Stomach (tissue), 4 donors: ENCODE measurements at regions not wholly inside any gene's neighbourhood (a gene's known extent, or its start where the extent isn't known, plus 50 kb on each side); places are given as distances from the start of the nearest gene placed in this dataset.

ENCODE experiments used
- POLR2A ChIP-seq, 4 donors: fragments of 450-650 bp; IDR thresholded peaks; one replicate each; pipeline ENCODE4 v1.6.1; 2016; ENCODE audit warnings: antibody characterized with exemption in 4 of 4, control low read depth in 2 of 4, mild to moderate bottlenecking in 1 of 4, moderate library complexity in 1 of 4
- POLR2AphosphoS5 ChIP-seq, 3 donors: sonication (generic); formaldehyde crosslinking; IDR thresholded peaks; one replicate each; pipeline ENCODE4 v1.6.1; 2016; ENCODE audit warnings: antibody characterized with exemption in 3 of 3
- TF ChIP-seq, protein P1 (sequence below), 7 experiments: fragments of 450-650 bp in 4 of 7; fragments of 200-600 bp in 3 of 7; sonication (generic) in 3 of 7; IDR thresholded peaks; one replicate each; pipeline ENCODE4 v1.5.1; 2016 to 2019; ENCODE audit warnings: antibody characterized with exemption in 7 of 7, control low read depth in 2 of 7, mild to moderate bottlenecking in 1 of 7

DNA sequence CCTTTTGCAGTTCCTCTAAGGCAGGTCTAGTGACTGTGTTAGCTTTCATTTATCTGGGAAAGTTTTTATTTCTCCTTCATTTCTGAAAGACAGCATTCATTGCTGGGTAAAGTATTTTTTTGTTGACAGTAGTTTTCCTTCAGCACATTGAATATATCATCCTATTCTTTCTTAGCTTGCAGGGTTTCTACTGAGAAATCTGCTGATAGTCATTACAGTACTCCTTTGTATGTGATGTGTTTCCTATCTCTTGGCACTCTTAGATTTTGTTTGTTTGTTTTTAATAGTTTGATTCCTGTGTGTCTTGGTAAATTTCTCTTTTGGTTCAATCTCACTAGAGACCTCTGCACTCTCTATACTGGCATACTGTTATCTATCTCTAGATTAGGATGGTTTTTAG, 1667.9 kb downstream of the SLITRK1 start:
- TF ChIP-seq, protein P1, sequence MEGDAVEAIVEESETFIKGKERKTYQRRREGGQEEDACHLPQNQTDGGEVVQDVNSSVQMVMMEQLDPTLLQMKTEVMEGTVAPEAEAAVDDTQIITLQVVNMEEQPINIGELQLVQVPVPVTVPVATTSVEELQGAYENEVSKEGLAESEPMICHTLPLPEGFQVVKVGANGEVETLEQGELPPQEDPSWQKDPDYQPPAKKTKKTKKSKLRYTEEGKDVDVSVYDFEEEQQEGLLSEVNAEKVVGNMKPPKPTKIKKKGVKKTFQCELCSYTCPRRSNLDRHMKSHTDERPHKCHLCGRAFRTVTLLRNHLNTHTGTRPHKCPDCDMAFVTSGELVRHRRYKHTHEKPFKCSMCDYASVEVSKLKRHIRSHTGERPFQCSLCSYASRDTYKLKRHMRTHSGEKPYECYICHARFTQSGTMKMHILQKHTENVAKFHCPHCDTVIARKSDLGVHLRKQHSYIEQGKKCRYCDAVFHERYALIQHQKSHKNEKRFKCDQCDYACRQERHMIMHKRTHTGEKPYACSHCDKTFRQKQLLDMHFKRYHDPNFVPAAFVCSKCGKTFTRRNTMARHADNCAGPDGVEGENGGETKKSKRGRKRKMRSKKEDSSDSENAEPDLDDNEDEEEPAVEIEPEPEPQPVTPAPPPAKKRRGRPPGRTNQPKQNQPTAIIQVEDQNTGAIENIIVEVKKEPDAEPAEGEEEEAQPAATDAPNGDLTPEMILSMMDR (IDR thresholded peaks at IDR 0.05) = no peak
- TF ChIP-seq POLR2A (IDR thresholded peaks at IDR 0.05) (no peak), POLR2AphosphoS5 (IDR thresholded peaks at IDR 0.05) (no peak)
